SK-N-MC (cell line): ENCODE measurements at regions not wholly inside any gene's neighbourhood (a gene's known extent, or its start where the extent isn't known, plus 50 kb on each side); places are given as distances from the start of the nearest gene placed in this dataset.

Experiments used
- EZH2 ChIP-seq: fragments of 200-600 bp; sonication (generic); IDR thresholded peaks from one replicate; pipeline ENCODE4 v1.6.1; 2017; ENCODE audit warnings: antibody characterized with exemption
- POLR2AphosphoS5 ChIP-seq: IDR thresholded peaks from 2 replicates; pipeline ENCODE4 v1.6.1; 2012; ENCODE audit warnings: mild to moderate bottlenecking, low read depth, low read length, borderline replicate concordance

GRCh38 chr12:65539023-65539422 lies 260.5 kb downstream of the MSRB3 start:
- no peak for TF ChIP-seq EZH2
- TF ChIP-seq POLR2AphosphoS5: no peak
